Osteocyte (in vitro differentiated cells): ENCODE measurements at regions not wholly inside any gene's neighbourhood (a gene's known extent, or its start where the extent isn't known, plus 50 kb on each side); places are given as distances from the start of the nearest gene placed in this dataset.

Experiments used
- DNase-seq: peaks from one replicate; pipeline ENCODE4 v3.0.0; 2021; ENCODE audit warnings: mixed read lengths; ENCODE audit not compliant: unreplicated experiment; ENCODE audit errors: extremely low spot score
- H3K27ac Mint-ChIP-seq: one replicate; pipeline ENCODE4 v1.8.0; 2021; ENCODE audit warnings: mild to moderate bottlenecking, mixed read lengths; ENCODE audit not compliant: unreplicated experiment
- H3K27me3 Mint-ChIP-seq: one replicate; pipeline ENCODE4 v1.8.0; 2021; ENCODE audit warnings: mixed read lengths; ENCODE audit not compliant: unreplicated experiment
- H3K36me3 Mint-ChIP-seq: one replicate; pipeline ENCODE4 v1.8.0; 2021; ENCODE audit warnings: mixed read lengths; ENCODE audit not compliant: unreplicated experiment
- H3K4me1 Mint-ChIP-seq: one replicate; pipeline ENCODE4 v1.8.0; 2021; ENCODE audit warnings: mixed read lengths; ENCODE audit not compliant: unreplicated experiment
- H3K4me3 Mint-ChIP-seq: one replicate; pipeline ENCODE4 v1.8.0; 2021; ENCODE audit warnings: mild to moderate bottlenecking, moderate library complexity, mixed read lengths; ENCODE audit not compliant: unreplicated experiment
- H3K9me3 Mint-ChIP-seq: one replicate; pipeline ENCODE4 v1.8.0; 2021; ENCODE audit warnings: mixed read lengths; ENCODE audit not compliant: unreplicated experiment
- TF ChIP-seq, protein P1 (sequence below): fragments of 200-600 bp; sonication (generic); IDR thresholded peaks from 2 replicates; pipeline ENCODE4 v1.5.0; 2021; ENCODE audit warnings: antibody characterized with exemption, mild to moderate bottlenecking, moderate library complexity

DNA sequence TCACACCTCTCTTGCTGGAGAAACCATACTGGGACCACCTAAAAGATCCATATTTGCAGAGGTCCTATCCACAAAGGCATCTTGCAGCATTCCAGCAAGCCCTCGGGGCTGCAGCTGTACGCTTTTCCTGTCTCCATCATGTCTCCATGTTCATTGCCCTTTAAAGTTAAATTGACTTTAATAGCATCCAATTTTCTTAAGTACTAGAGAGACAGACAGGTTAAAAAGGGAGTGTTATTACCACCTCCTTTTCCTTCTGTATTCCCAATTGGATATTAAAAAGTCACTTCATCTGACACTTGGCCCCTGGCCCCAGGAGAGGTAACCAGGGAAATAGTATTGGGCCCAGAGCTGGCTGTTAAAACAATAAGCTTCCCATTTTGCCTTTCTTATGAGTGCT lies 178.6 kb downstream of the UNC5CL start:
- TF ChIP-seq, protein P1, sequence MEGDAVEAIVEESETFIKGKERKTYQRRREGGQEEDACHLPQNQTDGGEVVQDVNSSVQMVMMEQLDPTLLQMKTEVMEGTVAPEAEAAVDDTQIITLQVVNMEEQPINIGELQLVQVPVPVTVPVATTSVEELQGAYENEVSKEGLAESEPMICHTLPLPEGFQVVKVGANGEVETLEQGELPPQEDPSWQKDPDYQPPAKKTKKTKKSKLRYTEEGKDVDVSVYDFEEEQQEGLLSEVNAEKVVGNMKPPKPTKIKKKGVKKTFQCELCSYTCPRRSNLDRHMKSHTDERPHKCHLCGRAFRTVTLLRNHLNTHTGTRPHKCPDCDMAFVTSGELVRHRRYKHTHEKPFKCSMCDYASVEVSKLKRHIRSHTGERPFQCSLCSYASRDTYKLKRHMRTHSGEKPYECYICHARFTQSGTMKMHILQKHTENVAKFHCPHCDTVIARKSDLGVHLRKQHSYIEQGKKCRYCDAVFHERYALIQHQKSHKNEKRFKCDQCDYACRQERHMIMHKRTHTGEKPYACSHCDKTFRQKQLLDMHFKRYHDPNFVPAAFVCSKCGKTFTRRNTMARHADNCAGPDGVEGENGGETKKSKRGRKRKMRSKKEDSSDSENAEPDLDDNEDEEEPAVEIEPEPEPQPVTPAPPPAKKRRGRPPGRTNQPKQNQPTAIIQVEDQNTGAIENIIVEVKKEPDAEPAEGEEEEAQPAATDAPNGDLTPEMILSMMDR = no peak
- Mint-ChIP-seq H3K36me3 (no peaks in the 10 kb centered on the region), H3K4me1 (no peaks in the 10 kb centered on the region), H3K4me3 (no peak overlapping the region), H3K27ac (no peak overlapping the region), H3K27me3 (peaks cover 9% of the 10 kb centered on the region), H3K9me3 (no peaks in the 10 kb centered on the region)
- DNase-seq = no peak

DNA sequence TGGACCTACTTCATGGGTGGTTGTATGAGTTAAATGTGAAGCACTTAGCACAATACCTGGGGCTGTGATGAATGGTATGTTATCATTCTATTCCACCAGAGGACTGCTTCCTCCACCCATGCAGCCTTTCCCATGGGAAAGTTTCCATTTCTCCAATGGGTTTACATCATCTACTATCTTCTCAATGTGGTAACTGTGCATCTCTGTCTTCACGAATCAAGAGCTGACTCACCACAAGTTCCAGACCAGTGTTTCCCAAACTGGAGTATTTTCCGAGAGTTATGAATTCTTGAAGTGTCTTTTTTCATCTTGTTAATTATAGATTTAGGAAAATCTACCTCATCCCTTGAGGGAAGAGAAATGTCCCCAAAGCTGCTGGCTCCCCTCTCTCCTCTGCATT lies 182.8 kb downstream of the UNC5CL start:
- no peaks in the 10 kb centered on the region for H3K4me1 Mint-ChIP-seq
- no peaks in the 10 kb centered on the region for H3K36me3 Mint-ChIP-seq
- DNase-seq = no peak
- H3K27ac Mint-ChIP-seq = no peak overlapping the region
- peaks cover 12% of the 10 kb centered on the region for H3K27me3 Mint-ChIP-seq
- H3K4me3 Mint-ChIP-seq = no peak overlapping the region
- H3K9me3 Mint-ChIP-seq = no peaks in the 10 kb centered on the region
- TF ChIP-seq, protein P1 = no peak

- Mint-ChIP-seq H3K4me3 (no peak overlapping the region), H3K27me3 (peaks cover 12% of the 10 kb centered on the region), H3K36me3 (no peaks in the 10 kb centered on the region), H3K4me1 (no peaks in the 10 kb centered on the region), H3K27ac (no peak overlapping the region), H3K9me3 (no peaks in the 10 kb centered on the region)
- TF ChIP-seq, protein P1 = no peak
- no peak for DNase-seq
Measured at GRCh38 chr6:40855168-40855880, 183.7 kb downstream of the UNC5CL start.

DNA sequence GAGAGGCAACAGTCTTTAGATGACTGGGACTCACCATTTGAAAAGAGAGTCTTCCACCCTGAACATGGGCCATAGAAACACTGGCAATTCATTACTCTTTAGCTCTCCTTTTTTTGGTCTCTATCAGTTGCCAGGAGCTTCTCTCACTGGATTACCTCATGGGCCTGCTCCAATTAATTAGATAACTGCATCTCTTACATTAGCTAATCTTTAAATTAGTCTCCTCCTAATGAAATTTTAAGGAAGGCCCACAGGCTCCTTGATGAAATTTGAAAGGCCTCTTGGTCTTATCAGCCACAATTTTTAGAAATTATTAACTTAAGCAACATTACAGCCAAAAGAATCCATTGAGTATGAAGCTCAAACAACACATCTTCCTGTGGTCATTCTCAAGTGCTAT lies 184.4 kb downstream of the UNC5CL start:
- DNase-seq = no peak
- H3K9me3 Mint-ChIP-seq = no peaks in the 10 kb centered on the region
- H3K27ac Mint-ChIP-seq = no peak overlapping the region
- H3K27me3 Mint-ChIP-seq = peaks cover 10% of the 10 kb centered on the region
- no peak overlapping the region for H3K4me3 Mint-ChIP-seq
- no peaks in the 10 kb centered on the region for H3K4me1 Mint-ChIP-seq
- TF ChIP-seq, protein P1 = no peak
- no peaks in the 10 kb centered on the region for H3K36me3 Mint-ChIP-seq

DNA sequence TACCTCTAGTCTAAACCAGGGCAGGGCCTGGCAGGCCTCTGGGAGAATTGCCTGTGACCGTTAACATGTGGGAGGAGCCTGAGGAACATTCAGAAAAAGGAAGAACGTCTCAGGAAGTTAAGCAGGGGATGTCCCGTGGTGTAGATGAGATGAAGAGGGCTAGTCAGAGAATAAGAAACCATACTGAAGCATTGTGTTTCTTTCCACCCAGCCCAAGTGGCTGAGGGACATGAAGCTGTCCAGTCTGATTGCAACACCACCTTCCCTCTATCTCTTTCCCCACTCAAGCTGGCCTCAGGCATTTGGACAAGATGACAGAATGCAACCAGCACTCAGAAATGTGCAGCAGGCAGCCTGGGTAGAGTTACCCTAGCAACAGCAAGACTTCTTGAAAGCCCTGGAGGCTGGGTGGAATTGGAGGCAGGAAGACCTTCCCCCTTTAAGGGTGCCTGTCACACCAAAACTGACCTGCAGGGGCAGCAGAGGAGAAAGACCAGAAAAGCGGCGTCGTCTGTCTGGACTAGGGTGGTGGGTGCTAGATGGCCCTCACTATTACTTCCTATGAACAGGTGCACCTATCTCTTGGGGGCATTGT lies 186.1 kb downstream of the UNC5CL start:
- H3K9me3 Mint-ChIP-seq = no peaks in the 10 kb centered on the region
- no peaks in the 10 kb centered on the region for H3K36me3 Mint-ChIP-seq
- TF ChIP-seq, protein P1 = peak; percentile 39
- H3K4me1 Mint-ChIP-seq = no peaks in the 10 kb centered on the region
- no peak overlapping the region for H3K4me3 Mint-ChIP-seq
- peaks cover 8% of the 10 kb centered on the region for H3K27me3 Mint-ChIP-seq
- no peak for DNase-seq
- H3K27ac Mint-ChIP-seq = no peak overlapping the region
